Mucosa of gallbladder (tissue), 1 donor: ENCODE measurements at regions not wholly inside any gene's neighbourhood (a gene's known extent, or its start where the extent isn't known, plus 50 kb on each side); places are given as distances from the start of the nearest gene placed in this dataset.
A peak's percentile ranks its signal among the peaks of the same experiment; 100 is the strongest.

Source experiments
- DNase-seq: peaks from one replicate; pipeline ENCODE4 v3.0.0-alpha.2; 2020; ENCODE audit warnings: low spot score
- donor health status: DM: no; HTN: no; CAD: no.

DNA sequence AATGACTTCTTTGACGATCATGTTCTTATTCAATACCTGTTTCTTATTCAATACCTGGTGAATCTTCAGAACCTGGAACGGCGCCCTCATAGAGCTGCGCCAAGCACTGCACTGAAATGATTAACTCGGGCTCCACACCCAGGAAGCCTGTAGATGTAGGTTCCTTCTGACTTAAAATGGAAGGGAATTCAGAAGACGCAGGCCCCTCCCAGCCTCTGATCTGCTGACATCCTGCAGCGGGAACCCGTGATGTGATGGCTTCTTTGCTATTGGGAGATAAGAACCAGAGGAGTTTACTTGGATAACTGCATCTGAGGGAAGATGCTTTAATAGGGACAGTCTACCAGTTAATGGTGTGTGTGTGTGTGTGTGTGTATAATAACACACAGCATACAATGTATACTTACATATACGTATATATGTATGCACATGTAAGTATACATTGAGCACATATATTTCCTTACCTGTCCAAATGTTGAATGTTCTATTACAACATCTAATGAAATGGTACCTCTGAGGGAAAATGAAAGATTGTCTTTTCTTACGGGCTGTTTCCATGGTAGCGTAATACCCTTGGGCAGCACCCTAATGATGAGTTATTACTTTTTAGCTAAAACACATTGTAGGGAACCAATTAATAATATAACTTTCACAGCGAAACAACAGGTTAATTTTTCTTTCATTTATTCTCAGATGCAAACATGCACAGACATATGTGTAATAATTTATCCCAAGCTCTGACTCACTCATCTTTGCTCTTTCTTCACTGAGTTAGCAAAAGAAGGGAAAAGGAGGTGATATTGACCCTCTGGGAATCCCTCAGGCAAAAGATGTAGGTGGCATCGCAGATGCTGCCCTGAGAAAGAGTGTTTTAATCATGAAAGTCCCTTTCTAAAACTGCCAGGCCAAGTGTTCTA is 379.8 kb downstream of the SIPA1L2 start:
- DNase-seq = peak; percentile 39

DNA sequence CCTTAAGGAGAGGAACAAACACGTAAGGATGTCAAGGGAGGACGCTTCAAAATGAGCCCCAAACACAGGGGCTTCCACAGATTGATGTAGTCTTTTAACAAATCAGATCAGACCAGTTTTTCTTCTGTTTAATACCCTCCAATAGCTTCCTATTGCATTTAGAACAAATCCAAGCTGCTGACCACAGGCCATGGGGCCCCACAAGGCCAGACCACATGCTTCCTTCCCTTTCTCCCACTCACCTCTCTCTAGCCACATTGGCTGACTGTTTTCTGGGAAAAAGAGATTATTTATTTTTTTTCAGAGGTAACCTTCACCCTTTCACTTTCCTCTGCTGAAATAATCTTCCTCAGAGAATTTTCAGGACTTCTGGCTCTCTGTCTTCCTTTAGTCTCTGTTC is 380.6 kb downstream of the SIPA1L2 start:
- no peak for DNase-seq

DNA sequence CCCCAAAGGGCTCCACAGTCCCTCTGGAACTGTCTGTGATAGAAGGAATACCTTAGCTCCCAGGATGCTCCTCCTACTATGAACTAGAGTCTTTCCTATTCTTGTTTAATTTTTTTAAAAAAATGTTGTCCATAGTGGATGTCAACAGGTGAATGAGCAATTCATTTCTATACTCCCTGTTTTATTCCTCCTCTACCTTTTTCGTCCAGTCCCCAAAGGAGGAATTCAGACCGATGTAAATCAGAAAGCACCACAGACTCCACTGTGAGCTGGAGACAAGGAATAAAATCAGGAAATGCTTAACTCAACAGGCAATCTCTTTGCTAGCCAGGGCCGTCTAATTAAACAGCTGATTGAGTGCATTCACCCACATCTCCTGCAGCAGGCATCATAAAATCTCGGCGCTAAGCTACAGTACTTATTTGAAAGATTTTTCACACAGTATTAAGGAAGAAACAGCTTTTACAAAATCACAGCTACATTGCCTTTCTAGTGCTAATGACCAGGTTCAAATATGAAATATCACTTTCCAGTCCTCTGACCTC is 381.6 kb downstream of the SIPA1L2 start:
- no peak for DNase-seq

DNA sequence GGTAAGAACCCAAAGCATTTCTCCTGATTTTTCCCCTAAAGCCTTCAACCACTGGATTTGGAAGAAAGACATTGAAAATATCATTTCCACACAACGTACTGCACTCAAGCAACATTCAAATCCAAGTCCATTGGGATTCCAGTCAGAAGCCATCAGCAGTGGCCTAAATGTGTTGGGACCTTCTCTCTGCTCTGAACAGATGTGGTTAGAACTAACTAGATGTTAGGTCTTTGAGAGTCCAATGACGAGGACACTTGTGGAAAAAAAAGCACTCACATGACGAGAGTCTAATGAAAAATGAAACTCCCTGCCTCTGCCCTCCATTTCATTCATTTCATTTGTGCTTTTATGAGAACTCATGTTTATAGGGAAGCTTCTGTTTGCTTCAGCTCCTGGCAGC is 382.3 kb downstream of the SIPA1L2 start:
- DNase-seq = no peak

DNA sequence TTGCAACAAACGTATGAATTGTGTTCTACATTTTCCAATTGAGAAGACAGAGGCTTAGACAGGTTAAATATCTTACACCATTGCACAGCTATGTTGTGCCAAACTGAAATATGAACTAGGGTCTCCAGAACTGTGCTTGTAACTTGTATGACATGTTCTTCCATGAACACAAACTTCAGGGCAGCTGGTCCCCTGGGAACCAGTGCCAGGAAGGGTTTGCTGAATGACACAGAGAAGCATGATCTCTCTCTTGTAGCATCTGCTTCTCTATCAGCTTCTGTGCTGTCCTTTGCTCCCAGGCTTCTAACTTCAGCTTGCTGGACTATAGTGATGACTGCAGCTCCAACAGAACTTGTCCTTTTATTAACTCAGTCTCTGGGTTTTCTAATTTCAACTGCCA is 385.5 kb downstream of the SIPA1L2 start:
- DNase-seq = no peak

DNA sequence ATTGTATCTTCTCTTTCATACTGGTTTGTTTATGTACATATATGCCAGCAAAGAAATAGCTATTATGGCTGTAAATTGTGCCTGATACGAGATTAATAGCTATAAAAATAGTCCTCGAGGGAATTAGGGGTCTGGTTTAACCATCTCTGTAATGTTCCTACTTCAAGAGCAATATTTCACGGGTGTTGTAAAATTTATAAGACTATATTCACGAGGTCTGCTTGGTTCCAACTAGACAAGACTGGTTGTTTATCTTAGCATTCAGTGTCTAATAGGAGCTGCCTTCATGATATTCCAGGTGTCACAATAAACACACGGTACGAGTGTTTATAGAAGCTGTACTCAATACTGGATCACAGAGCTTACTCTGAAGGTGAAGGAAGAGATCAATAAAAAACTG is 389.9 kb downstream of the SIPA1L2 start:
- no peak for DNase-seq

DNA sequence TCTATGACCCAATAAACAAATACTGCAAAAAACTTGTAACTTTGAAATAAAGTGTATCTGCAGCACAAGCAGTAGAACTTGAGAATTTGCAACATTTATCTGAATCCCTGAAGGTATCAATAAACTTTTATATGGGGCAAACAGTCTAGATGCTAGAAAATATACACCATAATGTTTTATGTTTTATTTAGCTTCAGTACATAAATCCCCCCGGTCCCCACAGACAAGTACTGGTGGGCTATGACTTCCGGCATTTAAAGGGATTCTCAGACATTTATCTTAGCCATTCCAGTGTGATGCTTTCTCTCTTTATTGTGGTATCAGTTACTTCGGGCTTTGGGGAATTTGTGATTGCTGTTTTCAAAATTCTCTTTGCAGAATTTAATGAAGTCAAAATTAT is 390.4 kb downstream of the SIPA1L2 start:
- no peak for DNase-seq

DNA sequence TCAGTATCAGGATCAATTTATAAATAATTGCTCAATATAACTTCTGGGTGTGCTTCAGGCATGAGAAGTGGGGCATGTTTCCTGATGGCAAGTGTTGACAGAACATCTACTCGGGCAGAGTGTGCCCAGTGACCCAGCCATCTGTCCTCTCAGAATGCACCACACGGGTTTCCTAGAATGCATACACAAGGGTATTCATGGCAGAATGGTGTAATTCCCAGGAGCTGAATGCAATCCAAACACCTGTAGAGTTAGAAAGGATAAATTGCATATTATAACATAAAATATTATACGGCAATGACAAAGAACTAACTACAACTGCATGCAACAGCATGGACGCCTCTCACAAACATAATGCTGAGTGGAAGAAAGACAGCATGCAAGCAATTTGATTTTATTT is 391.9 kb downstream of the SIPA1L2 start:
- no peak for DNase-seq

DNA sequence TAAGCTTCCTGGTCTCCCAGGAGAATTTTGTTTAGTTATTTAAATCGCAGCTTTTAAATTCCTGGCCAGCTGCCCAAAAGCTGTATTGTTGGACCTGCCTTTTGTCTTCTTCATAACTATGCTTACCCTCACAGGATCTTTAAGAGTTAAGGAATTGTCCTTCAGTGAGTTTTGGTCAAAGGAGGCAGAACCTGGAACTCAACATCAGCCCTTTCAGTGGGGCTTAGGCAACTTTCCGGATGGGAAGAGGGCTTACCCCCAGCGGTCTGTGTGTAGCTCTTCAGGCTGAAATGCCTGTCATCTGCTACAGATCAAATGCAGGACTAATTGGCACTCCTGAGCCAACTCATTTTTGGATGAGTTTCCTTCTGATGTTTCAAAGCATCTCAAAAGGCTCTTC is 402.6 kb downstream of the SIPA1L2 start:
- no peak for DNase-seq

DNA sequence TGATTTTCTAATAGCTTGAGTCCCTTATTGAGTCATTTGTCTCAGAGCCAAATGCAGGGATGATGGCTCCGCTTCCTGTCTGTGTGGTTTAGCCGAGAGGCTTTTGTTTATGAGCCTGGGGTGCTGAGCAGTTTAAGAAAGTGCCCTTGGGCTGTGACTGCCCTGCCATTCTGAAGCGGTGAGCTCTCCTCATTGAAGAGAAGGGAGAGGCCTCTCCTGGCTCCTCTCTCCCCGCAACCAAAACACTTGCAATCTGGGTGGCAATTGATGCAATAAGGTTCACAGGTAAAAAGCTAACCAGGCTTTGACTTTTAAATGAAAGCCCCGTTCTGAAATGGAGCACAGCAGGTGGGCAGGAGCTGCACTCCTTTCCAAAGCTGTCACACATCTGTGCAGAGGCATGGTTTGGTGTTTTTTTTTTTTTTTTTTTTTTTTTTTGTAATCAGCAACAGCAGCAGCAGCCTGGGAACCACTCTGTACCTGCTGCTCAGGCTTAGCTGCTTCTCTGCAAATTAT is 403.7 kb downstream of the SIPA1L2 start:
- DNase-seq = no peak

DNA sequence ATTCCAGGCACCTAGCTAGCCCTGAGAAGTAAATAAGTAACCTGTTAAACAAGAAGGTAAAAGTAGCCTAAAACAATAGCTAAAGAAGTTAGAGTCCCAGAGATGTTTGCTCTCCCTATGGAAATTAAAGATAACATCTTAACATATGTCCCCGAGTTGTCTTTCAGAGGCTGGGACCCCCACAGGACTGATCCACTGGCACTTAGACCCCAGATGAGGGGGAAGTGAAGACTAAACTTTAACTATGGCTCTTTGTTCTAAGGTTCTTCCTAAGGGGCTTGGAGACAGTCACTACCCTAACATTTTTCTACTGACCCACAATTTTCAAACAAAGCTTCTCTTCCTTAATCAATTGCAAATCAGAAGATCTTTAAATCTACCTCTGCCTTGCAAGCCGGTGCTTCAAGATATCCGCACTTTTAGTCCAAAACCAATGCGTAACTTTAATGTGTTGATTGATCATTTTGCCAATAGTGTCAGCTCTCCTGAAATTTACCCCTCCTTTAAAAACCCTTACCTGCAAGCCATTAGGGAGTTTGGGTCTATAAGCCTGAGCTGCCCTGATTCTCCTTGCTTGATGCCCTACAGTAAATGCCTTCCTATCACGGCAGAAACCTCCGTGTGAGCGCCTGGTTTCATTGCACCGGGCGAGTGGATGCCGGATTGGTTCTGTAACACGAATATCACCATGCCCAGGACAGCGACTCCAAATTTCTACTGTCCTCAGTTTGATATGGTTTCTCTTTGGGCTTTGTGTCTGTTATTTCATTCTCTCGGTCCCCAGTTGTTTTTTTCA is 404.4 kb downstream of the SIPA1L2 start:
- no peak for DNase-seq

DNA sequence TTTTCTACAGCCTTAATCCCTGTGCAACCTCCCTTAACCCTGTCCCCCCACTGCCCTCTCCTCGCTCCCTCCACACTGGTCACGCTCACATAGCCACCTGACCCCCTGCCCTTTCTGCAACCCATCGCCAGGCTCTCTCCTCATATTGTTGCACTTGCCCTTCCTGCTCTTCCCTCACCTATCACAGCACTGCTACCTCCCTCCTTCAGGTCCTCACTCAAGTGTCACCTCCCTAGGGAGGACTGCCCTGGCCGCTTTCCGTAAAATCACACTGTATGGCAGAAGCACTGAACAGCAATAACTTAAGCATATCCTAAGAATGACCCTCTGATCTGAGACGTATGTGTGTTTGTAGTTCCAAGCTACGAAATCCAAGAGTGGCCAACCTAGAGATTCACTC is 406.0 kb downstream of the SIPA1L2 start:
- no peak for DNase-seq

DNA sequence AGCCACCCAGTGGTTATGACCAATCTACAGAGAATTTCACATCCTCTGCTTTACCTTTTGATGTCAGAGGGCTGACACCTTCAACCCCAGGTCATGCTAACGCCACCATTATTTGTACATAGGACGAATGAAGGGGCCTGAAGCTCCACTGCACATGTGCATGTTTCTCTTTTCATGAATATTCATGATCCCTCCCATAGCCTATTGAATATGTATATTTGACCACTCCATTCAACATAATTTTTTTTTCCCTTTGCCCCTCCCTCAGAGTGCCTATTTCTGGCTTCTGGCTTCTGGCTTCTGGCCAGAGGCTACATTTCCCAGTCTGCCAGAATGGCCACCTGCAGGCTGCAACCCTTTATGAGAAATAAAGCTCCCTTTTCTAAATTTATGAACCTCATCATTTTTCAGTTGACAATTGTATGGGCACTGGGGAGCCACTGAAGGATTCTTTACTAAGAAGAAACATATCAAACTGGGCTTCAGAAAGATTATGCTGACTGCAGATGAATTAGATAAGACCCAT is 406.7 kb downstream of the SIPA1L2 start:
- no peak for DNase-seq

DNA sequence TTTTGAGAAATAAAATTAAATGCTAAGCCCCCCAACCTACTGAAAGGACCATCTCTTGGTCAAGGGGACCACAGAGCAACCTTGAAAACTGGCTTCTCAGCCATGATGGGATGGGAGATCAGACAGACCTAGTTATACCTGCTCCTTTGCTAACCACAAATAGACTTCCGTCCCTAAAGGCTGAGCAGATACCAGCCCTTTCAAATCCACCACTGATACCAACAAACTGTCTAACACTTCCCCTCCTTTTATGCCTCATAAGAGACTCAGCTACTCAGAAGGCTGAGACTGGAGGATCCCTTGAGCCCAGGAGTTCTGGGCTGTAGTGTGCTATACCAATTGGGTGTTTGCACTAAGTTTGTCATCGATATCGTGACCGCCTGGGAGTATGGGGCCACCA is 407.3 kb downstream of the SIPA1L2 start:
- no peak for DNase-seq

DNA sequence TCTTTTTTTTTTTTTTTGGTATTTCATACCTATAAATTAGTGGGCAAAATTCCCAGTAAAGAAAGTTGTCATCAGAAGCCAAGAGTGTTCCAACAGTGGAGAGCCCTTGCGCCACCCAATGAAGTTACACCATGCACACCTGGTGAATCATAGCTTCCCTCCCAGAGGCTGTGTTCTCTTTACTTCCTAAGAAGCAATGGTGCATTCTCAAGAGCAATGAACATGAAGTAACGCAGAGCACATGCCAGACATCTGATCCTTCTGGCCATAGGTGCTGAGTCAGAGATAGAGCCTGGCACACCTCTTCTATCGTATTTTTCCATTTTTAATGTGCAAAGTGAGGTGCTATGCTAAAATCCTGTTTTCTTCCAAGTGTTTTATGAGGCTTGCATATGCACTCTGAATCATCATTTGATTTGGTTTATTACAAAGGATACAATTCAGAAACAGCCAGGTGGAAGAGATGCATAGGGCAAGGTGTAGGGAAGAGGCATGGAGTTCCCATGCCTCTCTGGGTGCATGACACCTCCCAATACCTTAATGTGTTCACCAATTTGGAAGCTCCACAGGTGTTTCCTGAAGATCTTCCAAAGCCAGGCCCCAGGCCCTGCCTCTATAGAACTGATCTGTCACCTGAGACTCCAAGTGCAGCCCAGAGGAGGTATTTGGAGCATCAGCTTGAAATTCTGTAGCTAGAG is 408.0 kb downstream of the SIPA1L2 start:
- DNase-seq = no peak

DNA sequence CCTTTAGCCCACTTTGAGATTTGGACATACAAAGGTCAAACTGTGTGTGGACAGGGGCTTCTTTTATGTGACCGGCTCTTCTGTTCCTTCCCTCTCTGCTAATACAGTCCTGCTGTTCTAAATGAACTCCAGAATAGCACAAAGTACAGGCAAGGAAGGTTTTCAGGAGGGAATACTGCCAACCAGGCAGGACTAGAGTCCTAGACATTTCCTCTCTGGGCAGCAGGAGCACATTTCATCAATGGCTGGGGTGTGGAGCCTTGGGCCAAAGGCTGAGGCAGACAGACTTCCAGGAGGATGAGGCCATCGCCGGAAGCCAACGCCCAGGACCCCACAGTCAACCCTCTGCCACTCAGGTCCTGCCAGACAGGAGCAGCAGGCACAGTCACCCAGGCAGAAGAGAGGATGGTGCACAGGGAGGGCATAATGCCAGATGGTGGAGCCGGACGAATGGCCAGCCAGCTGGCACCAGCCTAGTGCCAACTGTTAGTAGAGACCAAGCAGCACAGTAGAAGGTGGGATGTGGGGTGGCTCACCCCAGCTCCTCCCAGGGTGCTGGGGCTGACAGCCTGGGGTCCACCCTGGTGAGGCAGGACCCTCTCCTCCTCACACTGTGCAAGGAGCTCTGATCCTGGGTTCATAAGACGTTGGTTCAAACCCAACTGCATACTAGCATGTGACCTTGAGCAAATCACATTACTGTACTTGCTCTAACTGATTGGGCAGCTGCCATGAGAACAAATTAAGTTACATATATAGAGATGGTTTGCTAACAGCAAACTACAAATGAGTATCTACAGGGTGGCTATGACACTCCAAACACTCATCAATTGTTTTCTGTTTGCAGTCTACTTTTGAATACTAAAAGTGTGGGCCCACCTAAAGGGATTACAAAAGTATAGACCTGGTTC is 410.7 kb downstream of the SIPA1L2 start:
- DNase-seq = no peak

DNA sequence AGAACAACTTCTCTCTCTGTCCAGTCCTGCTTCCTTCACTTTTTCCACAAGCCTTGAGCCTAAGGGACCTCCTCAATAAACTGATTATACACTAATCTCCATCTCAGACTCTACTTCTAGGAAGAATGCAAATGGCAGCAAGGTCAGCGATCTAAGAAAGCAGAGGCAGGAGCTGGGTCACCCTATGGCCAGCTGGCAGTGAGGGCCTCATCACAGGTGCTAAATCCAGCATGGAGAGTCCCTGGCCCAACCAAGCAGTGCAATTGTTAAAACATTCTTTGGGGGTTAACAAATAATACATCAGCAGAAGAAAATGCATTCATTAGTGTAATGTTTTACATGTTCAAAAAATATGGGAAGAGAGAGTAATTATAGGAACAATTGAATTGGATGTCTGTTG is 416.0 kb downstream of the SIPA1L2 start:
- no peak for DNase-seq

DNA sequence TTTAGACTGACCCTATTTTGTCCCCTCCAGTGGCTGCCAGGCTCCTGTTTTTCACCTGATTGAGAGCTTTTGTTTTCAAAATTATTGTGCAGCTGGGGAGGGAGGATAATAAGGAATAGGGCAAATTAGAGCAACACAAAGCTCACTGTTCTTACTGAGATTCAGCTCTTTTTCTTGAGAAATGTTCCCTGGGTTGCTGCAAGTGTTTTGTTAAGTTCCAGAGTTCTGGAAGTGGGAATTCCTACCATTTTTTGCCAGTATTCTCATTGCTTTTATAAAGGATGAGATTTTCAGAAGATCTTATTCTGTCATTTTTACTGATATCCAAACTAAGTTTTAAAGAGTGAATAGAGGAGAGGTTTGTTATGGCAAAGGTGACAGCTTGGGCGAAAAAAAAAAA is 417.7 kb downstream of the SIPA1L2 start:
- DNase-seq = no peak

DNA sequence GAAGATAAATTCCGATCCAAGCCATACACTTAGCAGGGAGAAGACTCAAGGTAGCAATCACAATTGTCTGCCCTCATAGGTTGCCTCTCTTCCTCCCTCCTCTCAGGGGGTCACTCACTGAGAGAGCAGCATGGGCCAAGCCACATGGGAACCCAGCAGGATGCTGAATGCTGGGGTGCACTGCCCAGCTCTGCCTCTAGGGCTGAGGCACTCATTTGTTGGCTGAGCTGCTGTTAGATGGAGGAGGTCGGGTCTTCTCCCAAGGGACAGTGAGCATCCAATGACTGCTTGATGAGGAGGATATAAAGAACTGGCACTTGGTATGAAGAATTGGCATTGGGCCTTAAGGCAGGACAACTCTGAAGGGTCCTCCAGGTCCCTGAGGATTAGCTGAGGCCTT is 418.8 kb downstream of the SIPA1L2 start:
- DNase-seq = no peak

DNA sequence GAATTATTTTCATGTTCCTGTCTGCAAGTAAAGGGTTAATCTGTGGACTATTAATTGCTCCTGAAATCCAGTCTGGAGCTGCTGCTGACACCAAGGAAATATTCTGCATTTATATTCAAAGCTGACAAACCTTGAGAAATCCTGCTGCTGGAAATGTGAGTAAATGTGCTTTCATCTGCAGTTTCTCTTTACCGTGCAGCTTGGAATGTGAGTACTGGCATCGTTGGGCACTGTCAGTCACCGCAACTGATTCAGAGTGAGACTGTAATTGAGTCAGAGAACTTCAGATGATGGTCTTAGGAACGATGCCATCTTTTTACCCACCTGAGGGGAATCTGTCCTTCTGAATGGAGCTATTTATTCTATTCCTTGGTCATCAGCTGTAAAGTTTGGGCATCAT is 420.6 kb downstream of the SIPA1L2 start:
- DNase-seq = no peak
